Neural progenitor cell (in vitro differentiated cells): ENCODE measurements at regions not wholly inside any gene's neighbourhood (a gene's known extent, or its start where the extent isn't known, plus 50 kb on each side); places are given as distances from the start of the nearest gene placed in this dataset.

Experiments
- DNase-seq: peaks from one replicate; pipeline ENCODE4 v3.0.0-alpha.2; 2016; ENCODE audit warnings: low spot score
- H2AFZ ChIP-seq: fragments of 200-600 bp; sonication (generic); replicated peaks from 2 replicates; pipeline ENCODE4 v1.6.1; 2016; ENCODE audit warnings: antibody characterized with exemption
- H3F3A ChIP-seq: fragments of 200-600 bp; sonication (generic); 2 replicates; pipeline ENCODE4 v1.6.1; 2016; ENCODE audit warnings: antibody characterized with exemption, low read depth
- H3K27ac ChIP-seq: fragments of 200-600 bp; sonication (generic); 2 replicates; pipeline ENCODE4 v1.5.1; 2016; ENCODE audit warnings: mild to moderate bottlenecking
- H3K27me3 ChIP-seq: fragments of 200-600 bp; sonication (generic); 2 replicates; pipeline ENCODE4 v1.6.1; 2016; ENCODE audit warnings: mild to moderate bottlenecking, moderate library complexity
- H3K36me3 ChIP-seq: fragments of 200-600 bp; sonication (generic); 2 replicates; pipeline ENCODE4 v1.5.1; 2016
- H3K4me1 ChIP-seq: fragments of 200-600 bp; sonication (generic); 2 replicates; pipeline ENCODE4 v1.6.1; 2016; ENCODE audit warnings: mixed run types
- H3K4me2 ChIP-seq: fragments of 200-600 bp; sonication (generic); 2 replicates; pipeline ENCODE4 v1.6.1; 2016
- H3K4me3 ChIP-seq: fragments of 200-600 bp; sonication (generic); 2 replicates; pipeline ENCODE4 v1.5.1; 2016
- H3K79me2 ChIP-seq: fragments of 200-600 bp; sonication (generic); 2 replicates; pipeline ENCODE4 v1.6.1; 2016; ENCODE audit warnings: low read depth
- H3K9ac ChIP-seq: fragments of 200-600 bp; sonication (generic); 2 replicates; pipeline ENCODE4 v1.6.1; 2016
- H3K9me3 ChIP-seq: fragments of 200-600 bp; sonication (generic); 2 replicates; pipeline ENCODE4 v1.5.1; 2016; ENCODE audit warnings: low read depth
- H4K20me1 ChIP-seq: fragments of 200-600 bp; sonication (generic); 2 replicates; pipeline ENCODE4 v1.6.1; 2016; ENCODE audit warnings: low read depth
- H3K27ac Mint-ChIP-seq: 3 replicates; pipeline ENCODE4 v1.8.0; 2021; ENCODE audit warnings: mixed read lengths
- H3K27me3 Mint-ChIP-seq: 2 replicates; pipeline ENCODE4 v1.8.0; 2022; ENCODE audit warnings: low read depth, mild to moderate bottlenecking, inconsistent platforms, moderate library complexity, mixed read lengths; ENCODE audit not compliant: insufficient read depth
- H3K36me3 Mint-ChIP-seq: 3 replicates; pipeline ENCODE4 v1.8.0; 2021; ENCODE audit warnings: mixed read lengths
- H3K4me1 Mint-ChIP-seq: 3 replicates; pipeline ENCODE4 v1.8.0; 2021; ENCODE audit warnings: mixed read lengths
- H3K4me3 Mint-ChIP-seq: 3 replicates; pipeline ENCODE4 v1.8.0; 2021; ENCODE audit warnings: mild to moderate bottlenecking, moderate library complexity, mixed read lengths
- H3K9me3 Mint-ChIP-seq: 3 replicates; pipeline ENCODE4 v1.8.0; 2020; ENCODE audit warnings: mixed read lengths
- EZH2 ChIP-seq: fragments of 200-600 bp; sonication (generic); IDR thresholded peaks from 2 replicates; pipeline ENCODE4 v1.6.1; 2017; ENCODE audit warnings: antibody characterized with exemption, mild to moderate bottlenecking, moderate library complexity
- EZH2phosphoT487 ChIP-seq: fragments of 200-600 bp; sonication (generic); IDR thresholded peaks from 2 replicates; pipeline ENCODE4 v1.6.1; 2017; ENCODE audit warnings: antibody characterized with exemption
- TF ChIP-seq, protein P1 (sequence below): fragments of 200-600 bp; sonication (generic); IDR thresholded peaks from 2 replicates; pipeline ENCODE4 v1.5.1; 2017; ENCODE audit warnings: antibody characterized with exemption, mild to moderate bottlenecking

DNA sequence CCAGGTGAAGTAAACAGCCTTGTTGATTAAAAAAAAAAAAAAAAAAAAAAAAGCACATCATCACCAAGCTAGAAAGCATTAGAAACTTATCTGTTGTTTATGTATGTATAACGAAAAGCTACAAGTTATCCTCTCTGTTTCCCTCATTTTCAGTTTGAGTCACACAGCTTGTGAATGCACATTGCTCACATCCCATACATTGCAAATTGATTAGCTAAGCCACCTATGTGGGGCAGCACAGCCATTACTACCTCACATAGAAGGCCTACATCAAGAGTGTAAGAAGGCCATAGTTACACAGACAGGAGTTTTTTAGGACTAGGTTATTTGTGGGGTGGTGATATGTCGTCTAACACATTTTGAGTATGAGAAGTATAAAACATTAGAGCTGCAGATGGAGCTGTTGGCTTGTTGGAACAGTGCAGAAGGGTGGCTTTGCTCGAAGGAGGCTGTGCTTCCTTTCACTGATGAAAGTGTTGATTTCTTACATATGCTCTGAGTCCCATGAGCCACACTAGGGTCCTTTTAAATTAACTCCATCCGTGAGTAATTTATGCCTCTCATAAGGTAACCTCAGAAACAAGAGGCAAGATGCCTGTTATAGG, 431.6 kb downstream of the GABRG1 start:
- Mint-ChIP-seq H3K9me3 (peaks cover 2% of the 10 kb centered on the region), H3K4me1 (no peaks in the 10 kb centered on the region), H3K4me3 (no peak overlapping the region), H3K27me3 (no peaks in the 10 kb centered on the region), H3K27ac (no peak overlapping the region), H3K36me3 (no peaks in the 10 kb centered on the region)
- H3K9ac ChIP-seq, result no peak overlapping the region
- H3K4me1 ChIP-seq, result peaks cover 6% of the 10 kb centered on the region
- H3K4me3 ChIP-seq, result no peak overlapping the region
- no peaks in the 10 kb centered on the region for H4K20me1 ChIP-seq
- DNase-seq, result no peak
- no peaks in the 10 kb centered on the region for H3K79me2 ChIP-seq
- no peak overlapping the region for H2AFZ ChIP-seq
- H3K27ac ChIP-seq, result no peak overlapping the region
- no peaks in the 10 kb centered on the region for H3K27me3 ChIP-seq
- H3K36me3 ChIP-seq, result no peaks in the 10 kb centered on the region
- TF ChIP-seq, protein P1, sequence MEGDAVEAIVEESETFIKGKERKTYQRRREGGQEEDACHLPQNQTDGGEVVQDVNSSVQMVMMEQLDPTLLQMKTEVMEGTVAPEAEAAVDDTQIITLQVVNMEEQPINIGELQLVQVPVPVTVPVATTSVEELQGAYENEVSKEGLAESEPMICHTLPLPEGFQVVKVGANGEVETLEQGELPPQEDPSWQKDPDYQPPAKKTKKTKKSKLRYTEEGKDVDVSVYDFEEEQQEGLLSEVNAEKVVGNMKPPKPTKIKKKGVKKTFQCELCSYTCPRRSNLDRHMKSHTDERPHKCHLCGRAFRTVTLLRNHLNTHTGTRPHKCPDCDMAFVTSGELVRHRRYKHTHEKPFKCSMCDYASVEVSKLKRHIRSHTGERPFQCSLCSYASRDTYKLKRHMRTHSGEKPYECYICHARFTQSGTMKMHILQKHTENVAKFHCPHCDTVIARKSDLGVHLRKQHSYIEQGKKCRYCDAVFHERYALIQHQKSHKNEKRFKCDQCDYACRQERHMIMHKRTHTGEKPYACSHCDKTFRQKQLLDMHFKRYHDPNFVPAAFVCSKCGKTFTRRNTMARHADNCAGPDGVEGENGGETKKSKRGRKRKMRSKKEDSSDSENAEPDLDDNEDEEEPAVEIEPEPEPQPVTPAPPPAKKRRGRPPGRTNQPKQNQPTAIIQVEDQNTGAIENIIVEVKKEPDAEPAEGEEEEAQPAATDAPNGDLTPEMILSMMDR, result no peak
- TF ChIP-seq EZH2 (no peak), EZH2phosphoT487 (no peak)
- no peaks in the 10 kb centered on the region for H3K9me3 ChIP-seq
- H3F3A ChIP-seq, result no peaks in the 10 kb centered on the region
- no peak overlapping the region for H3K4me2 ChIP-seq

DNA sequence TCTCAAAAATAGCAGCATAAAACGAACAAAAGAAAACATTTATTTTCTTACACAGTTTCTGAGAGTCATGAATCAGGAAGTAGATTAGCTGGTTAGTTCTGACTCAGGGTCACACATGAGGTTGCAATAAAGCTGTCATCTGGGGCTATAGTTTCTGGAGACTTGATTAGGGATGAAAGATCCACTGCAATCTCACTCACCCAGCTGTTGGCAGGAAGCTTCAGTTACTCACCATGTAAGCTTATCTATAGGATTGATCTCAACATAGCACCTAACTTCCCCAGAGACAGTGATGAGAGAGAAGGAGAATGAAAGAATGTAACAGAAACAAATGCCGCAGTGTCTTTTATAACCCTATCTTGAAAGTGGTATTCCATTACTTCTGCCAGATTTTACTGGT, 435.5 kb downstream of the GABRG1 start:
- no peaks in the 10 kb centered on the region for H3K36me3 Mint-ChIP-seq
- Histone ChIP-seq H3K27me3 (no peaks in the 10 kb centered on the region), H4K20me1 (no peaks in the 10 kb centered on the region), H3K79me2 (no peaks in the 10 kb centered on the region), H2AFZ (no peak overlapping the region), H3F3A (no peaks in the 10 kb centered on the region), H3K4me3 (no peak overlapping the region), H3K4me2 (no peak overlapping the region), H3K9me3 (no peaks in the 10 kb centered on the region), H3K36me3 (no peaks in the 10 kb centered on the region), H3K9ac (no peak overlapping the region), H3K4me1 (no peaks in the 10 kb centered on the region), H3K27ac (no peak overlapping the region)
- TF ChIP-seq, protein P1, result no peak
- TF ChIP-seq EZH2 (no peak), EZH2phosphoT487 (no peak)
- H3K4me3 Mint-ChIP-seq, result no peak overlapping the region
- H3K27ac Mint-ChIP-seq, result no peak overlapping the region
- H3K27me3 Mint-ChIP-seq, result no peaks in the 10 kb centered on the region
- no peaks in the 10 kb centered on the region for H3K4me1 Mint-ChIP-seq
- no peaks in the 10 kb centered on the region for H3K9me3 Mint-ChIP-seq
- no peak for DNase-seq

DNA sequence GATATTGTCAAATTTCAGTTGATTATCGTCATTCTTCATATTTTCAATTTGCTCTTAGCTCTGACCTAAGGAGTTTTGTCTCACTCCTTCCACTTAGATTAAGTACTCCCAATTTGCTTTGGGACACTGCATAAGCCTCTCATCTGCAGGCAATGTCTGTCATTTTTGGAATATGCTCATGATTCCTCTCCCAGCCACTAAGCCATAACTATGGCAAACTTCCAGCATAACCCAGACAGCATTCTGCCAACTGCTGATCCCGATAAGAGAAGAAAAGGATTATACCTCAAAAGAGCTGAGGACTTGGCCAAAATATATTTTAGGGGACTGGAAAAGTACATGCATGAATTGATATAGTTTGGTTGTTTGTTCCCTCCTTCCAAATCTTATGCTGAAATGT, 444.4 kb downstream of the GABRG1 start:
- no peak for TF ChIP-seq EZH2
- no peak for TF ChIP-seq EZH2phosphoT487
- TF ChIP-seq, protein P1, result no peak
- H3K4me3 Mint-ChIP-seq, result no peak overlapping the region
- Histone ChIP-seq H3K4me2 (no peak overlapping the region), H3K9me3 (no peaks in the 10 kb centered on the region), H3K9ac (no peak overlapping the region), H3K79me2 (no peaks in the 10 kb centered on the region), H3K36me3 (no peaks in the 10 kb centered on the region), H3K27me3 (no peaks in the 10 kb centered on the region), H3K27ac (no peak overlapping the region), H3K4me3 (no peak overlapping the region), H3K4me1 (no peaks in the 10 kb centered on the region), H4K20me1 (no peaks in the 10 kb centered on the region), H2AFZ (no peak overlapping the region), H3F3A (no peaks in the 10 kb centered on the region)
- H3K27ac Mint-ChIP-seq, result no peak overlapping the region
- no peaks in the 10 kb centered on the region for H3K36me3 Mint-ChIP-seq
- DNase-seq, result no peak
- no peaks in the 10 kb centered on the region for H3K9me3 Mint-ChIP-seq
- H3K4me1 Mint-ChIP-seq, result no peaks in the 10 kb centered on the region
- no peaks in the 10 kb centered on the region for H3K27me3 Mint-ChIP-seq
